H1 (cell line): ENCODE measurements at regions not wholly inside any gene's neighbourhood (a gene's known extent, or its start where the extent isn't known, plus 50 kb on each side); places are given as distances from the start of the nearest gene placed in this dataset.

Experiments used
- BACH1 ChIP-seq: IDR thresholded peaks from 2 replicates; pipeline ENCODE4 v1.6.1; 2012; ENCODE audit warnings: low read length, improper control_type of control experiment
- BCL11A ChIP-seq, 2 experiments: IDR thresholded peaks; one replicate each; pipeline ENCODE4 v1.6.1; 2011; ENCODE audit warnings: low read depth in 2 of 2, low read length in 2 of 2, mild to moderate bottlenecking in 2 of 2
- CHD2 ChIP-seq: IDR thresholded peaks from 2 replicates; pipeline ENCODE4 v1.6.1; 2012; ENCODE audit warnings: low read length, improper control_type of control experiment
- CHD7 ChIP-seq: fragments of 300-600 bp; sonication (generic); IDR thresholded peaks from 2 replicates; pipeline ENCODE4 v1.7.1; 2012; ENCODE audit warnings: low read length, moderate library complexity, mild to moderate bottlenecking, inconsistent platforms; ENCODE audit not compliant: insufficient replicate concordance
- KDM1A ChIP-seq: fragments of 200-600, 300-600 bp; sonication (generic); IDR thresholded peaks from 2 replicates; pipeline ENCODE4 v1.7.1; 2016; ENCODE audit warnings: mild to moderate bottlenecking, low read length, borderline replicate concordance
- MAFK ChIP-seq: IDR thresholded peaks from 2 replicates; pipeline ENCODE4 v1.6.1; 2012; ENCODE audit warnings: low read depth, mild to moderate bottlenecking, improper control_type of control experiment, low read length
- POU5F1 ChIP-seq: IDR thresholded peaks from 2 replicates; pipeline ENCODE4 v1.6.1; 2011; ENCODE audit warnings: low read depth, mild to moderate bottlenecking, low read length, moderate library complexity
- RAD21 ChIP-seq, 2 experiments: IDR thresholded peaks in 1 of 2; conservative IDR thresholded peaks in 1 of 2; 2 replicates each; pipeline ENCODE4 v1.6.1; 2011; ENCODE audit warnings: low read depth in 2 of 2, low read length in 2 of 2, improper control_type of control experiment in 1 of 2, inconsistent platforms in 1 of 2, mild to moderate bottlenecking in 1 of 2, moderate library complexity in 1 of 2
- SAP30 ChIP-seq: fragments of 300-600 bp; sonication (generic); IDR thresholded peaks from 2 replicates; pipeline ENCODE4 v1.7.1; 2012; ENCODE audit warnings: low read length, moderate library complexity, mild to moderate bottlenecking, inconsistent platforms; ENCODE audit not compliant: insufficient read depth, insufficient replicate concordance
- SP4 ChIP-seq: IDR thresholded peaks from 2 replicates; pipeline ENCODE4 v1.6.1; 2012; ENCODE audit warnings: low read length, inconsistent platforms
- SRF ChIP-seq: IDR thresholded peaks from 2 replicates; pipeline ENCODE4 v1.6.1; 2011; ENCODE audit warnings: mild to moderate bottlenecking, low read depth, low read length, moderate library complexity
- TAF7 ChIP-seq: optimal IDR thresholded peaks from 2 replicates; pipeline ENCODE3; 2011; ENCODE audit warnings: low read depth, mild to moderate bottlenecking, inconsistent platforms, low read length, moderate library complexity, borderline replicate concordance

- TF ChIP-seq CHD7 (no peak), KDM1A (no peak), BACH1 (peak; percentile 87), CHD2 (no peak), SAP30 (no peak), BCL11A (IDR thresholded peaks at IDR 0.05; ENCODE audit: low read depth in 2 of 2, low read length in 2 of 2) (no peak), POU5F1 (no peak), RAD21 (IDR thresholded peaks at IDR 0.05 in 1 of 2, conservative IDR thresholded peaks at IDR 0.05 in 1 of 2; ENCODE audit: low read depth in 2 of 2, low read length in 2 of 2) (peak; percentile 13 to 42; a peak in 1 of 4 replicates), TAF7 (no peak), MAFK (peak; percentile 58; the same call in 1 of the 2 replicates), SP4 (no peak), SRF (no peak)
Measured at GRCh38 chr10:128908499-128908898, 558.5 kb upstream of the MGMT start (continued).
